DND-41 (cell line): ENCODE measurements at regions not wholly inside any gene's neighbourhood (a gene's known extent, or its start where the extent isn't known, plus 50 kb on each side); places are given as distances from the start of the nearest gene placed in this dataset.

Source experiments
- ATAC-seq: fragments of 200-7000 bp; cut with Tn5 transposase; 3 replicates; pipeline ENCODE4 v1.9.1; 2021; ENCODE audit warnings: low read depth; ENCODE audit not compliant: insufficient read depth
- DNase-seq: peaks from one replicate; pipeline ENCODE4 v3.0.0-alpha.2; 2020
- H2AFZ ChIP-seq: 2 replicates; pipeline ENCODE4 v1.6.0; 2012; ENCODE audit warnings: low read depth, low read length
- H3K27ac ChIP-seq: 2 replicates; pipeline ENCODE4 v1.5.1; 2012; ENCODE audit warnings: low read length, inconsistent platforms
- H3K27me3 ChIP-seq: fragments of 200-600 bp; sonication (generic); 2 replicates; pipeline ENCODE4 v1.6.0; 2012; ENCODE audit warnings: low read length, mild to moderate bottlenecking, inconsistent platforms; ENCODE audit not compliant: insufficient read depth, poor library complexity
- H3K36me3 ChIP-seq: 2 replicates; pipeline ENCODE4 v1.5.1; 2012; ENCODE audit warnings: low read length, inconsistent platforms; ENCODE audit not compliant: insufficient read depth
- H3K4me1 ChIP-seq: 2 replicates; pipeline ENCODE4 v1.5.1; 2012; ENCODE audit warnings: mild to moderate bottlenecking, low read length; ENCODE audit not compliant: insufficient read depth
- H3K4me2 ChIP-seq: 2 replicates; pipeline ENCODE4 v1.6.0; 2012; ENCODE audit warnings: mild to moderate bottlenecking, moderate library complexity, low read length, inconsistent platforms; ENCODE audit not compliant: insufficient read depth
- H3K4me3 ChIP-seq, 2 experiments: fragments of 200-600 bp in 1 of 2; shearing (Covaris generic) in 1 of 2; 2 replicates each; pipeline ENCODE4 v1.5.1; 2012 to 2016; ENCODE audit warnings: inconsistent platforms in 2 of 2, low read length in 2 of 2, mild to moderate bottlenecking in 2 of 2, low read depth in 1 of 2, moderate library complexity in 1 of 2
- H3K79me2 ChIP-seq: 2 replicates; pipeline ENCODE4 v1.6.0; 2012; ENCODE audit warnings: low read length, inconsistent platforms; ENCODE audit not compliant: insufficient read depth
- H3K9ac ChIP-seq: 2 replicates; pipeline ENCODE4 v1.6.0; 2012; ENCODE audit warnings: low read depth, mild to moderate bottlenecking, inconsistent platforms, low read length, moderate library complexity
- H3K9me3 ChIP-seq: 2 replicates; pipeline ENCODE4 v1.5.1; 2012; ENCODE audit warnings: low read length, moderate library complexity, mild to moderate bottlenecking, inconsistent platforms; ENCODE audit not compliant: insufficient read depth, severe bottlenecking
- H4K20me1 ChIP-seq: 2 replicates; pipeline ENCODE4 v1.6.0; 2012; ENCODE audit warnings: low read length; ENCODE audit not compliant: insufficient read depth
- CTCF ChIP-seq: IDR thresholded peaks from 2 replicates; pipeline ENCODE4 v1.5.1; 2012; ENCODE audit warnings: borderline replicate concordance, low read length, moderate library complexity, mild to moderate bottlenecking; ENCODE audit not compliant: poor library complexity, severe bottlenecking; ENCODE audit errors: extremely low read depth
- EZH2 ChIP-seq: IDR thresholded peaks from 3 replicates; pipeline ENCODE4 v1.6.1; 2012; ENCODE audit warnings: borderline replicate concordance, low read depth, mild to moderate bottlenecking, moderate library complexity, low read length, inconsistent platforms; ENCODE audit not compliant: severe bottlenecking

- DNase-seq (no peak), ATAC-seq (no peak)
- H3K9me3 ChIP-seq, result no peaks in the 10 kb centered on the region
Observed at GRCh38 chr20:40010483-40010882, 678.6 kb downstream of the MAFB start.

GRCh38 chr20:40009542-40009941 lies 679.5 kb downstream of the MAFB start:
- Histone ChIP-seq H3K27ac (no peak overlapping the region), H2AFZ (no peak overlapping the region), H3K4me1 (no peaks in the 10 kb centered on the region), H3K79me2 (no peaks in the 10 kb centered on the region), H3K4me3 (no peak overlapping the region), H3K27me3 (no peaks in the 10 kb centered on the region), H3K36me3 (no peaks in the 10 kb centered on the region), H4K20me1 (no peaks in the 10 kb centered on the region), H3K9me3 (no peaks in the 10 kb centered on the region), H3K9ac (no peak overlapping the region), H3K4me2 (no peak overlapping the region)
- DNase-seq (no peak), ATAC-seq (no peak)
- TF ChIP-seq CTCF (no peak), EZH2 (no peak)

More at GRCh38 chr20:40010483-40010882, 678.6 kb downstream of the MAFB start:
- Histone ChIP-seq H3K4me3 (no peak overlapping the region), H3K4me2 (no peak overlapping the region), H2AFZ (no peak overlapping the region), H3K79me2 (no peaks in the 10 kb centered on the region), H3K9ac (no peak overlapping the region), H3K4me1 (no peaks in the 10 kb centered on the region), H3K27me3 (no peaks in the 10 kb centered on the region), H3K36me3 (no peaks in the 10 kb centered on the region), H4K20me1 (no peaks in the 10 kb centered on the region), H3K27ac (no peak overlapping the region)
- TF ChIP-seq CTCF (no peak), EZH2 (no peak)

- no peak overlapping the region for H3K4me3 ChIP-seq
- no peak overlapping the region for H3K9ac ChIP-seq
- H3K27me3 ChIP-seq, result no peaks in the 10 kb centered on the region
- DNase-seq, result no peak
- no peaks in the 10 kb centered on the region for H3K4me1 ChIP-seq
- no peaks in the 10 kb centered on the region for H3K79me2 ChIP-seq
- no peaks in the 10 kb centered on the region for H3K9me3 ChIP-seq
- H2AFZ ChIP-seq, result no peak overlapping the region
- H4K20me1 ChIP-seq, result no peaks in the 10 kb centered on the region
- no peak overlapping the region for H3K27ac ChIP-seq
- no peak overlapping the region for H3K4me2 ChIP-seq
- no peaks in the 10 kb centered on the region for H3K36me3 ChIP-seq
- no peak for ATAC-seq
- TF ChIP-seq CTCF, result no peak
- TF ChIP-seq EZH2, result no peak
Observed at GRCh38 chr20:40008177-40008576, 680.9 kb downstream of the MAFB start.
